ENCODE measurements at regions not wholly inside any gene's neighbourhood (a gene's known extent, or its start where the extent isn't known, plus 50 kb on each side); places are given as distances from the start of the nearest gene placed in this dataset.
"Not testable (repeated sequence)": the region's sequence is repeated elsewhere in the genome, so short reads cannot be mapped to it uniquely, and the experiment has no call there.

- DNase-seq, result no peak
Measured at GRCh38 chr14:38556252-38556651, 300.4 kb upstream of the CLEC14A start.

GRCh38 chr14:38554026-38554425, 298.1 kb upstream of the CLEC14A start:
- no peak for DNase-seq

- no peak for DNase-seq
Measured at GRCh38 chr14:38553586-38553985, 297.7 kb upstream of the CLEC14A start.

- no peak for DNase-seq
Measured at GRCh38 chr14:38549564-38549963, 293.7 kb upstream of the CLEC14A start.

- no peak for DNase-seq
Measured at GRCh38 chr14:38547961-38548490, 292.1 kb upstream of the CLEC14A start.

GRCh38 chr14:38546932-38547551, 291.1 kb upstream of the CLEC14A start:
- no peak for DNase-seq

GRCh38 chr14:38544776-38545175, 288.9 kb upstream of the CLEC14A start:
- DNase-seq, result no peak

GRCh38 chr14:38543851-38544250, 288.0 kb upstream of the CLEC14A start:
- not testable (repeated sequence) for DNase-seq

- DNase-seq, result not testable (repeated sequence)
Measured at GRCh38 chr14:38538053-38538452, 282.2 kb upstream of the CLEC14A start.

- no peak for DNase-seq
Measured at GRCh38 chr14:38536376-38537038, 280.6 kb upstream of the CLEC14A start.

- no peak for DNase-seq
Measured at GRCh38 chr14:38528582-38528981, 272.7 kb upstream of the CLEC14A start.

- DNase-seq, result no peak
Measured at GRCh38 chr14:38527502-38527878, 271.6 kb upstream of the CLEC14A start.

- no peak for DNase-seq
Measured at GRCh38 chr14:38526826-38527501, 271.1 kb upstream of the CLEC14A start.

- DNase-seq, result no peak
Measured at GRCh38 chr14:38524636-38525509, 269.0 kb upstream of the CLEC14A start.

GRCh38 chr14:38522724-38523123, 266.8 kb upstream of the CLEC14A start:
- DNase-seq, result no peak

- DNase-seq, result no peak
Measured at GRCh38 chr14:38521591-38521990, 265.7 kb upstream of the CLEC14A start.

- DNase-seq, result no peak
Measured at GRCh38 chr14:38517426-38517825, 261.5 kb upstream of the CLEC14A start.

GRCh38 chr14:38512236-38512635, 256.3 kb upstream of the CLEC14A start:
- DNase-seq, result no peak

- no peak for DNase-seq
Measured at GRCh38 chr14:38507299-38507698, 251.4 kb upstream of the CLEC14A start.

GRCh38 chr14:38505973-38506249, 250.0 kb upstream of the CLEC14A start:
- no peak for DNase-seq

GRCh38 chr14:38505221-38505972, 249.5 kb upstream of the CLEC14A start:
- no peak for DNase-seq

GRCh38 chr14:38504175-38504574, 248.3 kb upstream of the CLEC14A start:
- no peak for DNase-seq

- no peak for DNase-seq
Measured at GRCh38 chr14:38502239-38502638, 246.3 kb upstream of the CLEC14A start.
